Right renal pelvis (tissue), 4 donors: ENCODE measurements at regions not wholly inside any gene's neighbourhood (a gene's known extent, or its start where the extent isn't known, plus 50 kb on each side); places are given as distances from the start of the nearest gene placed in this dataset.

Source experiments
- DNase-seq, 4 donors: peaks; one replicate each; pipeline ENCODE4 v3.0.0-alpha.2; 2013; ENCODE audit warnings: low read depth in 4 of 4, low spot score in 3 of 4, missing footprints in 1 of 4

DNA sequence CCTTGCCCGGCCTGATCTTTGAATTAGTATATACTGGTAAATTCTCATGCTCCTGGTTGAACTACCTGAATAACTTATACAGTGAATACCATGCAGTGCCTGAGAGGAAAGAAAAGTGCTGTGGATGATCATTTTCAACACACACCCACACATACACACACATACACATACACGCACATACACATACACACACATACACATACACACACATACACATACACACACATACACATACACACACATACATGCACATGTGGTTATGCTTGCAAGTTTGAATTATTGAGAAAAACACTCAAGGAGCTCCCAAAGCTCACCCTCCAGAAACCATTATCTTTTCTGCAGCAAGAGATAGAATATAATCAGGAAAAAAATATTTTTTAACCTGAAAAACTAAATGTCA, 366.9 kb upstream of the RASGEF1B start:
- no peak for DNase-seq

DNA sequence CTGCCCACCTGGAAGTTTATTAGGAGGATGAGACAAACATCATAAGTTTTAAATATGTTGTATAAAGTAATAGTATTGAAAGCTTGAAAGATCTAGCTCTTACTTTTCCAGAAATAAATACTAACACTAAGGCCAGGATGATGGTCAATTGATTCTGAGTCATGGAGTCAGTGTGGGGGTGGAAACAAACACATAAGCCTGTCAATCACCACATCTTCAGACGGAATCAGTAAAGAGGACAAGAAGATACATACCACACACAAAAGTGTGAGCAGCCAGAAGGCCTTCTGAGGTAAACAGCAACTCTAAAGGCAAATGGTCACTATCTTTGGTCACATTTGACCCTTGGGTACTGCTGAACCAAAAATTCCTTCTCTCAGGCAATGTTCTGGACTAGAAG, 365.0 kb upstream of the RASGEF1B start:
- DNase-seq = no peak

DNA sequence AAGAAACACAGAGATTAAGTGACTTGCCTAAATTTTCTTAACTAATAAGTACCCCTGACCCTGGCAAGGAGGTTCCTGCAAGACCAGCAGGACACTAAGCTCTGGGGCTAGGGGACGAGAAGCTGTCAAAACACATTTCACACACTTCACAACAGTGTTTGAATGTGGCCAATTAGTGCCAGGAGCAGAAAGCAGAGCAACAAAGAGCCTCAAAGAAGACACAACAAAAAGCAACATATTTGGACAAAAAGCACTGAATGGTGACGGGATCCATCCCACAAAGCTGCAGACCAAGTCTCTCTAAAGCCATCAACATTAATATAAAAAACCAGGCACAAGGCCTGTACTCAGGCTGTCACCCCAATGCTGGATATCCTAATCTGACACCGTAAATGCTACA, 361.9 kb upstream of the RASGEF1B start:
- no peak for DNase-seq

DNA sequence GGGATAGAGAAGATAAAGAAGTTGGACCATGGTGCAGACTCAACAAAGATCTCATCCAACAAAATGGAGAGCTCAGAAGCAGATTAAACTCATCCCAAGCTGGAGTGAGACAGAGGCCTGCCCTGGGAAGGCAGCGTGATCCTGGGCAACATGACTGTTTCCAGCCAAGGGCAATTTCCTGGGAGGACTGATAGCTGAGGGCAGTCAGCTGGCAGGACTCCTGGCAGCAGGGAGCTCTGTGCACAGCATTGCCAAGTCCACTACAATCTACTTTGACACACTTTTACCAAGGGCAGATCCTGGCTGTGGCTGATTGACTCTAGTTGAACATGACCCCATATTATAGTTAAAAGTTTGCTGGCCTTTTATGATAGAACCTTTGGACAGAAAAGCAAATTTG, 357.3 kb upstream of the RASGEF1B start:
- no peak for DNase-seq

DNA sequence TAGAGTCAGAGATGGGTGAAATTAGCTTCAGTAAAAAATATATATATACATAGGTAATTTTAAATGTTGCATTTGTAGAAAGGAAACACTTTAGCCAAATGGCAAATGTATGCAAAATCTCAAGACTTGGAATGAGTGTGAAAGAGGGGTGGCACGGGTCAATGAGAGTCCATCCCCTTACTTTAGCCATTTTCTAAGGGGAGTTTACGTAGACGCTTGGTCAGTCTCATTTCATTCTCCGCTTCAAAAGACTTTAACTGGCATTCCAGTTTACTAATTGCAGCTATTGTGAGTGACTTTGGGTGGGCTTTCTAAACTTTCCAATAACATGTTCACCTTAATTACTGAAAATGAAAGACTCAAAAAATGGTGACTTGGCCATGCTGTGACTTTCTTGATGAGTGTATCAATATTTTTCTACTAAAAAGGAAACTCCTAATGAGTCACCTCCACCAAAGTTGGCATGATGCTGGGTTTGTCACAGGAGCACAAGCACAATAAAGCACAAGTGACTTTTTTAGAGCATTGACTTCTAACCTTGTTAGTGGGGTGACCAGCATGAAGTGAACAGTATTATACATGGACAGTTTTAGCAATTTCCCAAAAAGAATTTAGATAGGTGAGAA, 356.0 kb upstream of the RASGEF1B start:
- DNase-seq = no peak

DNA sequence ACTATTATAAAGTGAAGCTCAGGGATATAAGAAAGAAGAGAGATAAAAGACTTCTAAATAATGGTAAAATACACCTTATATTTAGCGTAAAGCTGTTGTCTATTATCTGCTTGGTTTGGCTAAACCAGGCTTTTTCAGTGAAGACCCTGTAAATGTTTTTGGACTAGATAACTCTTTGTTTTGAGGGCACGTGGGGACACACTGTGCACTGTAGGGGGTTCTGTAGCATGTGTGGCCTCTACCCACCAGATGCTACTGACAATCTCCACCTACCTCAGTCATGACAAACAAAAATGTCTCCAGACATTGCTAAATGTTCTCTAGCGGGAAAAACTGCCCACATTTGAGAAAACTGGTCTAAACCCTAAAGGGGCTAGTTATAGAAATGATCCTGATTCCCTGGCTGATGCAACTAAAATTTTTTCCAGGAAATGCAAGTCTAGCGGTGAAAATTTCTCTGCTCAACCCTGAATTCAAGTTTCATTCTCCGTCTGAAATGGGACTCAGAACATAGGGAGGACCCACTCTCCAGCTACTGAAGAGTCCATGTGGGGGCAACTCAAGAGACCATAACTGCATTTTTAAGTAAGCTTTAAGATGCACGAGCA, 355.2 kb upstream of the RASGEF1B start:
- no peak for DNase-seq

DNA sequence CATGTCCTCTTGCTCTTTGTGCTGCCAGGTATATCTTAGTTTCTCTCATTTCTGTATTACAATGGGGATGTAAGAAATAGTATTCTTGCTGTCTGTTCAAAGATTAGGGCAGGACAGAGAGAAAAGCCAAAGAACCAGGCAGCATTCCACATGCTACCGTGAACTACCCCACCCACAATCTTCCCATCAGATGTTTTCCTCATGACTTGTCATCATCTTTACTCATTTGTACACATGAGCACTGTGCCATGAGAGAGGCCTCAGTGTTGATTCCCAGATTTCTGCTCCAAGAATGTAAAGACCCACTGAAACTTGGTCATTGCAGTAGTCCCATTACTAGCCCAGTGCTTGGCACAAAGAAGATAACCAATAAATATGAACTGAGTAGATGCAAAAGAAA, 354.6 kb upstream of the RASGEF1B start:
- DNase-seq = no peak

DNA sequence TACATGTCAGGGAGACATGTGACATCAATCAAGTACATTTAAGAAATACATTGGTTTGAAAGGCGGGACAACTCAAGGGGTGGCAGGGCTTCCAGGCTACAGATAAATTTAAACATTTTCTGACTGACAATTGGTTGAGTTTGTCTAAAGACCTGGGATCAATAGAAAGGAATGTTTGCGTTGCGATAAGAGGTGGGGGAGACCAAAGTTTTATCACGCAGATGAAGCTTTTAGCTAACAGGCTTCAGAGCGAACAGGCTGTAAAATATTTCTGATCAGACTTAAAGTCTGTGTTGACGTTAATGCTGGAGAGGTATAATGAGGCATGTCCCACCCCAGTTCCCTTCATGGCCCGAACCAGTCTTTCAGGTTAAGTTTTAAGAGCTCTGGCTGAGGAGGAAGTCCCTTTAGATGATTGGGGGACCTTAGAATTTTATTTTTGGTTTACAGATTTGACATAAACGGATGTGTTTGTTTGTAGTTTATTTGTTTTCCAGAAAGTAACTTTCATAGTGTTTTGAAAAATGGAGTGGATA, 346.7 kb upstream of the RASGEF1B start:
- no peak for DNase-seq

DNA sequence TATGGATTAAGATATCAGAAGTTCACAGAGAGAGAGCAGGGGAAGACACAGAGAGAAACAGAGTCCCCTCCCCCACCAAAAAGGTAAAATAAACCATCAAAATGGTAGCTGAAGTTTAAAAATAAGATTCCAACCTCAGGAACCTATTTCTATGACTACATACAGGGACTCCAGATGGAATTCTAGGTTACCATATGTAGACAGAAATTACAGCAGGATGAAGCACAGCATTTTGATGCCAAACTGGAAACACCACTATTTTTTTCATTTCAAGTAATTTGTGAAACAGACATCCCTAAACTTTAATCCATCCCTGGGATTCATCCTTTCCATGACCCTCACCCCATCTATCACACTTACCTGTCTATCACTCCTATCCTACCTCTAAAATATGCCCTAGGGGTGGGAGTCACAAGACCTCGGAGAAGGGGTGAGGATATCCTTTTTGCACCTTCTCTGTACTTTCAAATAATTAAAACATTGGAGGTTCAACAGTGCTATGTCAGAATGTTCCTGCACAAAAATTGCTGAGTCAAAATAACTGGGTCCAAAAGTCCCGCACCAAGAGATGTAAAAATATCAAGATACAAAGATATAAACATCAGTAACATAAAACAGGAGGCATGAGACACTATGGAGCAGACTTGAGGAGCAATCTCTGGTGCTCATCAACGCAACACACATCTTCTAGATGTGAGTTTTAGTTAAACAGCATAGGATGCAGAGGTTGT, 344.5 kb upstream of the RASGEF1B start:
- no peak for DNase-seq

DNA sequence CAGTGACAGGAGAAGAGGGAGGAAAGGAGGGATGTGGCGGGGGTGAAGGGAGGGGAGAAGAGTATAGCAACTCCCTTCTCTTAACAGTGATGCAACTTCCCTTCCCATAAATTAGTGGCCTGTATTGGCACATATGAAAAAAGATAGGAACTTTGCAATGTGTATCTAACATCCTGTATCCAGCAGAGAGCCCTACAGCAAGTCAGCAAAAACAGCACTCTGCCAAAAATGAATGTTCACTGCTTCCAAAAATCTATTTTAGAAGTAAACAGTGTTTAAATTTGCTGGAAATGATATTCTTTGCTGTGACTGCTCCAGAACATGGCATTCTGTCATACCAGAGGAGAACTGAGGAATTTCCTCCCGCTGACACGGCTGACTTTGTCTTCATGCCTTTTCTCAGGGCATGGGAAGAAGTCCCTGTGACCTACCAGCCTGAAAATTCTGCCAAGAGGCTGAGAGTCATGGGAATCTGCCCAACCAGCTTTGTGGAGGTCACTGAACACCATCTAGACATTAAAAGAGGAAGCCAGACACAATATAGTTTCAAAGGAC, 343.4 kb upstream of the RASGEF1B start:
- no peak for DNase-seq

DNA sequence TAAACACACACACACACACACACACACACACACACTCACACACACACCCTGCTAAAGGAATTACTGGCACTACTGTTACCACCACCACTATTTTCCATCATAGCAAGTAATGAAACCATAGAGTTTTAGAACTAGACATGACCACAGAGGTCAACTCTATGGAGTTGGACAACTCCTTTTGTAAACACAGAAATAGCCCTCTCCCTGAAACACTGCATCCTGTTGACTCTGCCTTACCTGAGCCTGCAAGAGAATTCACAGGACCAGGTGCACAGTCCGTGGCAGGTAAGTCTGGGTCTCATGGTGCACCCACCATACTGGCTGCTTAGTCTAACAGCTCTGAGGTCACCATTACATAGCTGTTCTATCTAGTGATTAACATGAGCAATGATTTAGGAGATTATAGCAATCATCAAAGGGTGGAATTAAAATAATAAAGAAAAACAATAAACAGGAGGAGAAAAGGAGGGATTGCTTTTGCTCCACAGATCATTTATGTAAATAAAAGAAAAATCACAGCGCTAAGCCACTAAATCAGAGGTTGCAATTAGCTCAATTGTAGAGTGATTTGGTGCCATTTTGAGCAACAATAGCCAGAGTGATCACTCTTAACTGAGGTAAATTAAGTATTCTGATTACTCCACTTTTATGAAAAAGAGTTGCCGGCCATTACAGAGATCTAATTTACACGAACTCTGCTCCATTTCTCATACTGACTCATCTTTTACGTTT, 340.0 kb upstream of the RASGEF1B start:
- no peak for DNase-seq

DNA sequence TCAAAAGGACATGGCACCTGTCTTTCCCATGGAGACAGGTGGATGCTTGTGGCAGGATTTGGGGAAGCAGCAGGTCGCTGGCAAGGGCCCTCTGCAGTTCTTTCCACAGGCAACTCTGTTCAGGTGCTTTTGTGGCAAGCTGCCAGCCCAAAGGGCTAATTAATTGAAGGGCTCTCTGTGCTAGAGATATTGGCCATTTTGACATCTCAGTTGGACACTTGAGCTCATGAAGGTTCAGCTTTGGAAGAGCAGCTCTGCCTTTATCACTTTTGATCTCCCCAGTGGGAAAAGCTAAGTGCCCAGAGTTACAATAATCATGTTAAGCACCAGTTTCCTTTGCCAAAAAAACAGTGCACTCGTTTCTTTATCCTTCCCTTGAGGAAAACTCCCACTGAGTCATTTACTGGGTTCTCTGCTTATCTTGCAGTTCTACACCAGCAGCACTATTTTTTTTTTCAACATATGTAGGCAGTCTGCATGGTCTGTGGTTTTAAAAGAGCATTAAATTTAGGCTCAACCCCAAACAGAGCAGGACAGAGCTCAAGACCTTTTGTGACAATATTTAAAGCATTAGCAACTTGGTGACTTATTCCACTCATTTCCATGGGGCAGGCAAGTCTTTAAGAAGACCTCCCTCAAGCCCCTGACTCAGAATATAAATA, 336.4 kb upstream of the RASGEF1B start:
- DNase-seq = no peak

DNA sequence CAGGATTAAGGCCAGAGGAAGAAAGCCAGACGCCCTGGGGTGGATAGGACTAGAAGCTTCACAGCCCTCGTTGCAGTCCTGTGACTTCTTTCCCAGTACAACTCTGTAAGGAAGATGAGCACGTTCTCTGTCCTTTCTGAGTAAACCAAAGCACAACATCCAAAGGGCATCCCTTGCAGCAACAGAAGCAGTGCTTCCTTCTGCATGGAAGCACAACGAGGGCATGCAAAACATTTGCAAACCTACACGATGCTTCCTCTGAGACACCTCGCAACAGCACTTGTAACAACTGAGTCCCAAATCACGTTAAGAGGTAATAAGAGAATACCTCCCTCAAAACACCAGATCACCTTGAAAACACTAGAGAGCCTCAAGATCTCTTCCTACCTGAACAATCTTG, 335.7 kb upstream of the RASGEF1B start:
- DNase-seq = no peak

DNA sequence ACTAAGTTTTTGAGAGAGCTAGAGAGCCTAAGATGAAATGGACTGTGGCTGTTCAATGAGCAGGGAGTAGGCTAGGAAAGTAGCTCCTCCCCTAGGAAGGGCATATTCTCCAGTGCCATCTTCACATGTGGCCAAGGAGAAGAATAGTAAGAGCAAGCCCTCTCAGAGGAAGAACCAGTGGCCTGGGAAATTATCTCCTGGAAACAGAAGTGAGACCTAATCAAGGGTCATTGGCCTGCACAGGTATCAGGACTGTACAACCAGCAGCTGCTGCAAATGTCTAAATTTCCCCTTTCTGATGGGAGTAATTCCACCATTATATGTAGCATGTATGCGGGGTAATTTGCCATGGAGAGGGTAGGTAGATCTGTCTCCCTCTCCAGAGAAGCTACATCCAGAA, 334.8 kb upstream of the RASGEF1B start:
- no peak for DNase-seq

DNA sequence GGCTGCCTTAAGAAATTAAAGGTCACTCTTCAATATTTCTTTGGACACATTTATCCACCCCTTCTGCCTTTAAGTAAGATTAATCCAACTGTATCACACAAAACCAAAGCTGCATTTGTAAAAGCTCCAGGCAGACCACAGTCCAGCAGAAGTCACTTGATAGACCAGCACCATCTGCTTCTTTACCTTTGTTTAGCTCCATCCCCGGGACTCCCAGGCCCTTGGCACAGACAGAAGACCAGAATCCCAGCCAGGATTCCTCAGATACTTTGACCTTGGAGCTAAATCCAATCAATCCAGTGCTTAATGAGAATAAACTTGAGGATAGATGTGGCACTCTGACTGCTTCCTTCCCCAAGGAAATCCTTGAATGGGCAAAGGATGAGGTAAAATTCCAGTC, 333.1 kb upstream of the RASGEF1B start:
- DNase-seq = no peak

DNA sequence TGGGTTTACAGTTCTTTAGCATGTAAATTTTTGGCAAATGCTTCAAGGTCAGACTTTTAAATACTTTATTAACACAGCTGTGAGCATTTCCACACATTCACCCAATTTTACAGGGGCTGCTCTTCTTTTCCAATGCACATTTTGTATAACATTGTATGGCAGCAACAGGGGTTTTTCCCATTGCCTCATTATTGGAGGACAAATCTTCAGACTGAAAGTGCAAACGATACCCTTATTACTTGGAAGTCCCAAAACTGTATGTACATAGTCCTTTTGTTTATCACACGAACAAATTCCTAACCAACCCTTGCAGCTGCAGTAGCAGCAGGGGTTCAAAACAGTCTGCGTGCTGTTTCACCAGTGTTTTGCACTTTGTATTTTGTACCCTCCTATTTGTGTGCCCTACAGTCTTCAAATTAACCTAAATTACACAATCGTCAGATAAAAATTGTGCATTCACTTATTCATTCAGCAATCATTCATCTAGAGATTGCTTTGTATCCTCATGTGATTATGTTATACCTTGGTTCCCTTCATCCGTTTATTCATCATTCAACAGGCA, 330.7 kb upstream of the RASGEF1B start:
- DNase-seq = no peak

DNA sequence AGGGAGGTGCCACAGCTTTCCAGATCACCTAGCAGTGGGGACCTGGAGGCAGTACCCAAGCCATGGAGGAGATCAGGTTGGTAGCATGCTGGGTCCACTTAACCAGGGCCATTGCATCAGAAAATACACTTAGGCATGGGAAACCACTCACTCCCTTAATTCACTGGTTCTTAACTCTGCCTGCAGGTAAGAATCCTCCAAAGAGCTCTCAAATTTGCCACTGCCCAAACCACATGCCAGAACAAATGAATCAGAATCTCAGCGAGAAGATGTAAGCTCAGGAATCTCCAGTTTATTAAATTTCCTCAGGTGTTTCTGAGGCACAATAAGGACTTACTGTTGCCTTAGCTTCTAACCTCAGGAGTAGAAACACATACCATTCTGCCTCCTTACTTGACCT, 327.7 kb upstream of the RASGEF1B start:
- DNase-seq = no peak

DNA sequence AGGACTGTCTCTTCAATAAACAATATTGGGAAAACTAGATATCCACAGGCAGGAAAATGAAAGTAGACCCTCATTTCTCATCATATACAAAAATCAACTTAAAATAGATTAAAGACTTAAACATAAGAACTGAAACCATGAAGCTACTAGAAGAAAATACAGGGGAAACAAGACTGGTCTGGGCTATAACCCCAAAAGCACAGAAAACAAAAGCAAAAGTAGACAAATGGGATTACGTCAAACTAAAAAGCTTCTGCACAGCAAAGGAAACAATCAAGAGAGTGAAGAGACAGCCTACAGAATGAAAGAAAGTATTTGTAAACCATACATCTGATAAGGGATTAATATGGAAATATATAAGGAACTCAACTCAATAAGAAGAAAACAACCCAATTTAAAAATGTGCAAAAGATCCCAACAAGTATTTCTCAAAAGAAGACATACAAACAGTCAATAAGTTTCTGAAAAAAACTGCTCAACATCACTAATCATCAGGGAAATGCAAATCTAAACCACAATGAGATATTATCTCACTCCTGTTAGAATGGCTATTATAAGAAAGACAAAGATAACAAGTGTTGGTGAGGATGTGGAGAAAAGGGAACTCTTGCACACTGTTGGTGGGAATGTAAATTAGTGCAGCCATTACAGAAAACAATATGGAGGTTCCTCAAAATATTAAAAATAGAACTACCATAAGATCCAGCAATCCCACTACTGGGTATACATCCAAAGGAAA, 325.3 kb upstream of the RASGEF1B start:
- DNase-seq = no peak

DNA sequence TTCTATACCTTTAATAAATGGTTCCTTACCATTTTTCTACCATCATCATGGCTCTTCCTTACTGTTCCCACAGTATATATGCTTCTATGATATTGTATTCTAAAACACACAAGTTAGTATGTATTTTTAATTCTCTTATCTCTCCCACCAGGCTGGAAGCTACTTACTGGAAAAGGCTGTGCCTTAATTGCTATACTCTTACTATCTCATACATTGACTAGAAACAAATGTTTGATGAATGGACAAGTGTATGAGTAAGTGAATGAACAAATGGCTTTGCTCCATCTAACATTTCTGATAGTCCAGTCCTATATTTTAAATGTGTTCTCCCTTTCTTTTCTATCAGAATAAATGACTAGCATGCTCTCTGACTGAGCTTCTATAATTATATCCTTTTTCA, 320.8 kb upstream of the RASGEF1B start:
- DNase-seq = no peak
